HG02970 (cell line): ENCODE measurements at regions not wholly inside any gene's neighbourhood (a gene's known extent, or its start where the extent isn't known, plus 50 kb on each side); places are given as distances from the start of the nearest gene placed in this dataset.
"Not testable (repeated sequence)": the region's sequence is repeated elsewhere in the genome, so short reads cannot be mapped to it uniquely, and the experiment has no call there.

Source experiments
- ATAC-seq: cut with Tn5 transposase; IDR thresholded peaks from one replicate; pipeline ENCODE4 v1.9.1; 2021; ENCODE audit warnings: mild to moderate bottlenecking, moderate library complexity, moderate number of reproducible peaks; ENCODE audit not compliant: unreplicated experiment, low FRiP score

- no peak for ATAC-seq
These were observed 63.0 kb downstream of the HLX start for GRCh38 chr1:220942278-220942677.

- ATAC-seq = not testable (repeated sequence)
These were observed 63.7 kb downstream of the HLX start for GRCh38 chr1:220942914-220943313.

GRCh38 chr1:220943319-220943996 lies 64.2 kb downstream of the HLX start:
- ATAC-seq = no peak

GRCh38 chr1:220950576-220950975 lies 71.3 kb downstream of the HLX start:
- ATAC-seq = no peak

GRCh38 chr1:220952961-220953643 lies 73.9 kb downstream of the HLX start:
- ATAC-seq = no peak

GRCh38 chr1:220954321-220955075 lies 75.3 kb downstream of the HLX start:
- ATAC-seq = no peak

GRCh38 chr1:220955116-220955515 lies 75.9 kb downstream of the HLX start:
- no peak for ATAC-seq

- no peak for ATAC-seq
These were observed 77.4 kb downstream of the HLX start for GRCh38 chr1:220956501-220957232.

- no peak for ATAC-seq
These were observed 78.0 kb downstream of the HLX start for GRCh38 chr1:220957233-220957605.

- ATAC-seq = no peak
These were observed 79.0 kb downstream of the HLX start for GRCh38 chr1:220958234-220958633.

GRCh38 chr1:220962031-220962751 lies 82.9 kb downstream of the HLX start:
- no peak for ATAC-seq

GRCh38 chr1:220966041-220966440 lies 86.8 kb downstream of the HLX start:
- no peak for ATAC-seq

GRCh38 chr1:220966473-220966872 lies 87.2 kb downstream of the HLX start:
- no peak for ATAC-seq

GRCh38 chr1:220966881-220967611 lies 87.8 kb downstream of the HLX start:
- ATAC-seq = no peak

GRCh38 chr1:220967911-220968310 lies 88.7 kb downstream of the HLX start:
- ATAC-seq = no peak

- ATAC-seq = not testable (repeated sequence)
These were observed 90.0 kb downstream of the HLX start for GRCh38 chr1:220969281-220969680.

GRCh38 chr1:220970311-220970710 lies 91.1 kb downstream of the HLX start:
- ATAC-seq = no peak

GRCh38 chr1:220971221-220971620 lies 92.0 kb downstream of the HLX start:
- ATAC-seq = no peak

GRCh38 chr1:220974431-220974830 lies 95.2 kb downstream of the HLX start:
- ATAC-seq = no peak

GRCh38 chr1:220976390-220976789 lies 97.1 kb downstream of the HLX start:
- no peak for ATAC-seq
